ENCODE measurements at regions not wholly inside any gene's neighbourhood (a gene's known extent, or its start where the extent isn't known, plus 50 kb on each side); places are given as distances from the start of the nearest gene placed in this dataset.
A peak's percentile ranks its signal among the peaks of the same experiment; 100 is the strongest.
"Not testable (repeated sequence)": the region's sequence is repeated elsewhere in the genome, so short reads cannot be mapped to it uniquely, and the experiment has no call there.

DNA sequence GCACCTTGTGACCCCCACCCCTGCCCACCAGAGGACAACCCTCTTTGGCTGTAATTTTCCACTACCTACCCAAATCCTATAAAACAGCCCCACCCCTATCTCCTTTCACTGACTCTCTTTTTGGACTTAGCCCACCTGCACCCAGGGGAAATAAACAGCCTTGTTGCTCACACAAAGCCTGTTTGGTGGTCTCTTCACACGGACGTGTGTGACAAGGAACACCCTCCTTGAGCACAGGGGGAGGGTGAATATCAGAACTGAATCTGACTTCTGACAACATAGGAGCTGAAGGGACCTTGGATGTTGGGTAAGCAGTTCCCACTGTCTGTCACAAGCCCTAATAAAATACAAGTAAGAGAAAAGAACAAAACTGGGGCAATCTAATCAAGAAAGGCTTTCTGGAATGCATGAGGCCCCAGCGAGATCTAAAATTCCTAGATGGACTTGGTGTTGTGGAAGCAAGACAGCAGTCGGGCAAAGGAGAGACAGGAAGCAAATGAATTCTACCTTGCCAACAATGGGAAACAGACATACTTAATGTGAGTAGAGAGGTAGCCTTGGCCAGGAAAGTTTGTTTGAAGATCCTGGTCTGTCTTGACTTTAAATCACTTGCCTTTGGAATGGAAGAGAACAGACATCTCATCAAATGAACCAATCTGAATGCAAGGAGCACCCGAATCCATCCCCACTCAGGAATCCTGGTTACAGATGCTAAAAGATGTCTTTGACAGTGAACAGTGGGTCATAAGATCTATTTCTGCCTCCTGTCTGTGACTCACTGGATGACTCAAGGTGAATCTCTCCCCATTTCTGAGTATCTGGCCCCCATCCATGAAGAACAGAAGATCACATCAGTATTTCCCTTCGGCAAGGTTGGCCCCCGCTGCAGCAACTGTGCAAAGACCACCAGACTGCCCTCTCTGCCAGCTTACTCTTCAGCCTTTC lies 53.3 kb downstream of the OLFML3 start:
- H3K9me3 ChIP-seq, result no peaks in the 10 kb centered on the region
- intact Hi-C loops (cut with DNase I), result no loop called here
- no peak for ATAC-seq
- H3K36me3 ChIP-seq, result no peaks in the 10 kb centered on the region
- H3K27me3 ChIP-seq (ENCODE audit: low read depth), result no peaks in the 10 kb centered on the region
- H3K4me3 ChIP-seq, result no peak overlapping the region
- TF ChIP-seq, protein P1, sequence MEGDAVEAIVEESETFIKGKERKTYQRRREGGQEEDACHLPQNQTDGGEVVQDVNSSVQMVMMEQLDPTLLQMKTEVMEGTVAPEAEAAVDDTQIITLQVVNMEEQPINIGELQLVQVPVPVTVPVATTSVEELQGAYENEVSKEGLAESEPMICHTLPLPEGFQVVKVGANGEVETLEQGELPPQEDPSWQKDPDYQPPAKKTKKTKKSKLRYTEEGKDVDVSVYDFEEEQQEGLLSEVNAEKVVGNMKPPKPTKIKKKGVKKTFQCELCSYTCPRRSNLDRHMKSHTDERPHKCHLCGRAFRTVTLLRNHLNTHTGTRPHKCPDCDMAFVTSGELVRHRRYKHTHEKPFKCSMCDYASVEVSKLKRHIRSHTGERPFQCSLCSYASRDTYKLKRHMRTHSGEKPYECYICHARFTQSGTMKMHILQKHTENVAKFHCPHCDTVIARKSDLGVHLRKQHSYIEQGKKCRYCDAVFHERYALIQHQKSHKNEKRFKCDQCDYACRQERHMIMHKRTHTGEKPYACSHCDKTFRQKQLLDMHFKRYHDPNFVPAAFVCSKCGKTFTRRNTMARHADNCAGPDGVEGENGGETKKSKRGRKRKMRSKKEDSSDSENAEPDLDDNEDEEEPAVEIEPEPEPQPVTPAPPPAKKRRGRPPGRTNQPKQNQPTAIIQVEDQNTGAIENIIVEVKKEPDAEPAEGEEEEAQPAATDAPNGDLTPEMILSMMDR (IDR thresholded peaks at IDR 0.05), result no peak
- no peak for DNase-seq
- H3K4me1 ChIP-seq, result no peaks in the 10 kb centered on the region
- H3K27ac ChIP-seq, result no peak overlapping the region

DNA sequence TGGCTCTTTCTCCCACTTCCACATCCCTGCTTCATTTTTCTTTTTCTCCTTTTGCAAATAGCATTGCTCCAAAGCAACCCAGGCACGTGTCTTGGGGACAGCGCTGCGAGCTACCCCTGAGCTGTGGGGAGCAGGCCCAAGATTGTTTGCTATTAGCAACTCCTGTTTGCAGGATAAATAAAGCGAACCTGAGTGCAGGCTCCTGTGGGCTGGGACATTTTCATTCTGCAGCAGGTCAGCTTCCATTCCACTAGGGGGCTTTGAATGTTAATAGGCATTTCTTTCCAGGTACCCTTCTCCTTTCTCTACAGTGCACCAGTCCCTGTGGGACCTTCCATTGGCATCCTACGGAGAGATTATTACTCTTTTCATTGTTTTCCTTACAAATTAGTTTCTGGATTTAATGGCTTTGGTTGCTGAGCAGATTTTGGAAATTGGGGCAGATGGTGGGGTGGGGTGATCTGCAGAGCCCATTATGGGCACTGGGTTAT lies 54.0 kb downstream of the OLFML3 start:
- no peak overlapping the region for H3K27ac ChIP-seq
- no peak for ATAC-seq
- intact Hi-C loops (cut with DNase I), result no loop called here
- H3K4me3 ChIP-seq, result no peak overlapping the region
- TF ChIP-seq, protein P1 (IDR thresholded peaks at IDR 0.05), result peak; percentile 43
- no peaks in the 10 kb centered on the region for H3K36me3 ChIP-seq
- no peaks in the 10 kb centered on the region for H3K9me3 ChIP-seq
- no peaks in the 10 kb centered on the region for H3K27me3 ChIP-seq (ENCODE audit: low read depth)
- DNase-seq, result no peak
- H3K4me1 ChIP-seq, result no peaks in the 10 kb centered on the region

DNA sequence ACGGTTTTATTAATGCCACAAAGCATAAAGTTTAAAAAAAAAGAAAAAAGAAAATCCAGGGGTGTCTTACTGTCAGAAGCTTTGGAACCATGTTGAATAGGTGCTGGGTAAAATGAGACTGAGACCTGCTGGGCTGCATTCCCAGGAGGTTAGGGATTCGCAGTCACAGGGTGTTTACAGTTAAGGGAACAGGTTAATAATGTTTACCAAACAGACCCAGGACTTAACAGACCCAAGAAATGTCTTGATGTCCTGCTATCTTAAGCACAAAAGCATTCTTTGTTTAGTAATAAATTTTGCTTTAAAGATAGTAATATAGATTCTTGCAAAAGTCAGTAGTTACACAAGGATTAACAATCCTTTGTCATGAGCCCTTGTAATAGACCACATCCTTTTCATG lies 54.7 kb downstream of the OLFML3 start:
- intact Hi-C loops (cut with DNase I), result no loop called here
- Histone ChIP-seq H3K4me1 (no peaks in the 10 kb centered on the region), H3K9me3 (no peaks in the 10 kb centered on the region), H3K4me3 (no peak overlapping the region), H3K27ac (no peak overlapping the region), H3K36me3 (no peaks in the 10 kb centered on the region), H3K27me3 (ENCODE audit: low read depth) (no peaks in the 10 kb centered on the region)
- TF ChIP-seq, protein P1 (IDR thresholded peaks at IDR 0.05), result no peak
- ATAC-seq (no peak), DNase-seq (no peak)

DNA sequence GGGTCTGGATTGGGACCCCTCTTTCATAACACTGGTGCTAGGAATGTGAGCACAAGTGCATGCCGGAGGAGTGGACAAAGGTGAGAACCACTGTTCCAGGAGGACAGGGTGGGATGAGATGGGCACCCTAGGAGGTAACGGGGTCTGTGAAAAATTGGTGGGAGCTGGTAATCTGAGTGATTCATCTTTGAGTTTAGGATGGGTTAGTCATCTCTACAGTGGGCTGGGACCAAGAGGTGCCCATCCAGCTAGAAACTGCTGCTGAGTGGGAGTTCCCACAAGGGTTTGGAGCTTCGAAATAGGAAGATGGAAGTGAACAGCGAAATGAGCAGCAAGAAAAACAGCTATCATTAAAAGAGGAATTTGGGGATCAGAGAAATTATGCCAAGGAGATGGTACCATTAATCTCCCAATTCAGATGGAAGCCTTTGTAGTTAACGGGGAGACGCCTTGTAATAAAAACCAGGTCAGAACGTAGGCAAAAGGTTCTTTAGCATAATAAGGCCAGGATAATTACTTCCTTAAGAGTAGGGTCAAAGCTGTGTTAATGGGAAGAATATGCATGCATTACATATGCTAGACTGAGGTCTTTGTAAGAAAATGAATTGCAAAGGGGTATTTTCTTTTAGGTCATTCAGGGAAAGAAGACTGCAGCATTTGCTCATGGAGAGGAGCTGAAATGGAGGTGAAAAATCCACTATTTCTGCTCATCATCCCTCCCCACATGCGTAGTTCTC lies 55.5 kb downstream of the OLFML3 start:
- intact Hi-C loops (cut with DNase I), result no loop called here
- Histone ChIP-seq H3K36me3 (no peaks in the 10 kb centered on the region), H3K4me3 (no peak overlapping the region), H3K4me1 (no peaks in the 10 kb centered on the region), H3K27ac (no peak overlapping the region), H3K9me3 (no peaks in the 10 kb centered on the region), H3K27me3 (ENCODE audit: low read depth) (no peaks in the 10 kb centered on the region)
- DNase-seq, result no peak
- TF ChIP-seq, protein P1 (IDR thresholded peaks at IDR 0.05), result no peak
- no peak for ATAC-seq

DNA sequence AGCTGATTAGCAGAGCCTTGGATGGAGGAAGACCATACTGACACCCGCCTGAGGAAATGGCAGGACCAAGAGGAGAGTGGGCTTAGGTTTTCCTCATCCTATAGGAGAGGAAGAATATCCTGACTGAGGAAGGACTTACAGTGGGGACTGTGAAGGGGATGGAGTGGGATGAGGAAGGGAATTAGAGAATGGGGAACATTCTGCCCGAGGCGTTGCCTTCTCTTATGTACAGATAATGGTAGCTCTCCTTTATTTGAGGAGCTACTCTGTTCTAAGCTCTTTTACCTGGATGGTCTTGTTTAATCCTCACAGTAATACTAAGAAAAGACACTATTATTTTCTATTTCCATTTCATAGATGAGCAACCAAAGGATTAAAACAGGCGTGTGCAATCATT lies 56.0 kb downstream of the OLFML3 start:
- Histone ChIP-seq H3K27me3 (ENCODE audit: low read depth) (no peaks in the 10 kb centered on the region), H3K36me3 (no peaks in the 10 kb centered on the region), H3K4me1 (no peaks in the 10 kb centered on the region), H3K4me3 (no peak overlapping the region), H3K9me3 (no peaks in the 10 kb centered on the region), H3K27ac (no peak overlapping the region)
- TF ChIP-seq, protein P1 (IDR thresholded peaks at IDR 0.05), result no peak
- DNase-seq (no peak), ATAC-seq (no peak)
- intact Hi-C loops (cut with DNase I), result no loop called here

DNA sequence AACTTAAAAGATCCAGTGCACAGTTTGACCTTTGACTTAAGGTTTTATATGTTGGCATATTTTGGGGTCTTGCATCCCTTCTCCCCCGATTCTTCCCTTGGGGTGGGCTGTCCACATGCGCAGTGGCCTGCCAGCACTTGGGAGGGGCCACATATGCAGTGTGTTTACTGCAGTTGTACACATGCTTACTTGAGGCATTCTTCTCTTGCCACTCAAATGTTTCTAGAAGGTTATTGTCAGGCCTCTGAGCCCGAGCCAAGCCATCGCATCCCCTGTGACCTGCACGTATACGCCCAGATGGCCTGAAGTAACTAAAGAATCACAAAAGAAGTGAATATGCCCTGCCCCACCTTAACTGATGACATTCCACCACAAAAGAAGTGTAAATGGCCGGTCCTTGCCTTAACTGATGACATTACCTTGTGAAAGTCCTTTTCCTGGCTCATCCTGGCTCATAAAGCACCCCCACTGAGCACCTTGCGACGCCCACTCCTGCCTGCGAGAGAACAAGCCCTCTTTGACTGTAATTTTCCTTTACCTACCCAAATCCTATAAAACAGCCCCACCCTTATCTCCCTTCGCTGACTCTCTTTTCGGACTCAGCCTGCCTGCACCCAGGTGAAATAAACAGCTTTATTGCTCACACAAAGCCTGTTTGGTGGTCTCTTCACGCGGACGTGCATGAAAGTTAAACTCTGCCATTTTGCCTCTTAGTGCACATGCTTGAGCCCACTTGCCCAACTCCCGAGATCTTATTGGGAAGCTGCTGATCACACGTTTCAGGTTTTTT lies 57.8 kb downstream of the OLFML3 start:
- H3K36me3 ChIP-seq; intact Hi-C loops (cut with DNase I); ATAC-seq; H3K4me1 ChIP-seq; DNase-seq; H3K27ac ChIP-seq; H3K4me3 ChIP-seq; H3K27me3 ChIP-seq (ENCODE audit: low read depth); H3K9me3 ChIP-seq: not testable (repeated sequence)

Data from lower lobe of right lung (tissue), 2 donors.